ENCODE measurements at regions not wholly inside any gene's neighbourhood (a gene's known extent, or its start where the extent isn't known, plus 50 kb on each side); places are given as distances from the start of the nearest gene placed in this dataset.

- no peak for TF ChIP-seq CTCF (IDR thresholded peaks at IDR 0.05 in 4 of 5, conservative IDR thresholded peaks at IDR 0.05 in 1 of 5)
- no peak for TF ChIP-seq POLR2A (IDR thresholded peaks at IDR 0.05)
Measured at GRCh38 chr1:178652506-178653490, 72.2 kb upstream of the RALGPS2 start.

Data from gastrocnemius medialis (tissue), 4 donors.